ENCODE measurements at regions not wholly inside any gene's neighbourhood (a gene's known extent, or its start where the extent isn't known, plus 50 kb on each side); places are given as distances from the start of the nearest gene placed in this dataset.

GRCh38 chr1:193676996-193677549 lies 490.7 kb upstream of the B3GALT2 start:
- no peak for DNase-seq

GRCh38 chr1:193674292-193674944 lies 488.0 kb upstream of the B3GALT2 start:
- DNase-seq: no peak

GRCh38 chr1:193666485-193667083 lies 480.2 kb upstream of the B3GALT2 start:
- DNase-seq: no peak

- DNase-seq: no peak
Observed at GRCh38 chr1:193663965-193664364, 477.6 kb upstream of the B3GALT2 start.

GRCh38 chr1:193662030-193662429 lies 475.6 kb upstream of the B3GALT2 start:
- no peak for DNase-seq

GRCh38 chr1:193661385-193661784 lies 475.0 kb upstream of the B3GALT2 start:
- DNase-seq: no peak

- no peak for DNase-seq
Observed at GRCh38 chr1:193660428-193660827, 474.0 kb upstream of the B3GALT2 start.

- DNase-seq: no peak
Observed at GRCh38 chr1:193658691-193659090, 472.3 kb upstream of the B3GALT2 start.

- no peak for DNase-seq
Observed at GRCh38 chr1:193658081-193658480, 471.7 kb upstream of the B3GALT2 start.

- no peak for DNase-seq
Observed at GRCh38 chr1:193657552-193657951, 471.1 kb upstream of the B3GALT2 start.

- no peak for DNase-seq
Observed at GRCh38 chr1:193656841-193657240, 470.4 kb upstream of the B3GALT2 start.

GRCh38 chr1:193654951-193655735 lies 468.7 kb upstream of the B3GALT2 start:
- DNase-seq: no peak

- no peak for DNase-seq
Observed at GRCh38 chr1:193649587-193649986, 463.2 kb upstream of the B3GALT2 start.

GRCh38 chr1:193634876-193635275 lies 448.5 kb upstream of the B3GALT2 start:
- DNase-seq: no peak

- no peak for DNase-seq
Observed at GRCh38 chr1:193634470-193634869, 448.1 kb upstream of the B3GALT2 start.

- no peak for DNase-seq
Observed at GRCh38 chr1:193633991-193634390, 447.6 kb upstream of the B3GALT2 start.

GRCh38 chr1:193633093-193633492 lies 446.7 kb upstream of the B3GALT2 start:
- DNase-seq: no peak

- DNase-seq: no peak
Observed at GRCh38 chr1:193631306-193631705, 444.9 kb upstream of the B3GALT2 start.

- no peak for DNase-seq
Observed at GRCh38 chr1:193629875-193630274, 443.5 kb upstream of the B3GALT2 start.

GRCh38 chr1:193626695-193627094 lies 440.3 kb upstream of the B3GALT2 start:
- DNase-seq: no peak

GRCh38 chr1:193625255-193625654 lies 438.8 kb upstream of the B3GALT2 start:
- no peak for DNase-seq

GRCh38 chr1:193619911-193620310 lies 433.5 kb upstream of the B3GALT2 start:
- DNase-seq: no peak

GRCh38 chr1:193614817-193615216 lies 428.4 kb upstream of the B3GALT2 start:
- DNase-seq: no peak

GRCh38 chr1:193614275-193614674 lies 427.9 kb upstream of the B3GALT2 start:
- DNase-seq: no peak

All from NCI-H2171 treated with DMSO at 0.1 percent for 48 hours (cell line).